IPS-NIHi7 (cell line): ENCODE measurements at regions not wholly inside any gene's neighbourhood (a gene's known extent, or its start where the extent isn't known, plus 50 kb on each side); places are given as distances from the start of the nearest gene placed in this dataset.
A peak's percentile ranks its signal among the peaks of the same experiment; 100 is the strongest.

Source experiments
- DNase-seq: peaks from one replicate; pipeline ENCODE4 v3.0.0; 2012; ENCODE audit warnings: mixed read lengths; ENCODE audit errors: extremely low spot score

- no peak for DNase-seq
These were observed 198.7 kb upstream of the SERP2 start for GRCh38 chr13:44174769-44175425.

DNA sequence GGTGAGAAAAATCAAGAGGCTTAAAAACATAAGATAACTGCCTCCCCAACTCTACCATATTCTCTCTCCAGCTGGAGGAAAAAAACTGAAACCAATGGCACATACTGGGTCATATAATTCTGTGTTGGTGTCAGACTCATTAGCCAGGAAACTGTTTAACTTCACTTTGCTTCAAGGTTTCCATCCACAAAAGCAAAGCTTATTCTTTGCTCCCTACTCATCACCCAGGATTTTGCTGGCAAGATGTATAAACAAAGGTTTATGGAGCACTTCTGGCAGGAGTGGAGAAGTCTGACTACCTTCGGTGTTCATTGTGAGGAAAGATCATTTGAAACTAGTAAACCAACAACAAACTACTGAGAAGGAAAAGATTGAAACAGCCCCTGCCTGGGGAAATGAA is 197.5 kb upstream of the SERP2 start:
- DNase-seq = no peak

GRCh38 chr13:44180876-44181536 is 192.6 kb upstream of the SERP2 start:
- no peak for DNase-seq

DNA sequence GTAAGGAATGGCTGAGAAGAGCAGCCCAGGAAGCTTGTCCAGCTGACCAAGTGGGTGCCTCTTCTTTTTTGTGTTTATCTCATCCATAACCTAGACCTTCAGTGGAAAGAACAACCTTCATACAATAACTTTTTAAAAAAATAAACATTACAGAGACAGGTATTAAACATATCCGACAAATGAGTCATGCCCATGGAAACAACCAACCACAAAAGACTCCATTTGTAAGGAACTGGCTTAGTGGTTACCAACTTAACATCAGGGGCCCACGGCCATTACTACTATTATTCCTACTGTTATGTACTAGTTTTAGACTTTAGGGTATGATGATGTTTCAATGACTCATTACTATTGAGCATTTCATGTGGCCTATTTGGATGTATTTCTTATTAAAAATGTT is 191.7 kb upstream of the SERP2 start:
- no peak for DNase-seq

DNA sequence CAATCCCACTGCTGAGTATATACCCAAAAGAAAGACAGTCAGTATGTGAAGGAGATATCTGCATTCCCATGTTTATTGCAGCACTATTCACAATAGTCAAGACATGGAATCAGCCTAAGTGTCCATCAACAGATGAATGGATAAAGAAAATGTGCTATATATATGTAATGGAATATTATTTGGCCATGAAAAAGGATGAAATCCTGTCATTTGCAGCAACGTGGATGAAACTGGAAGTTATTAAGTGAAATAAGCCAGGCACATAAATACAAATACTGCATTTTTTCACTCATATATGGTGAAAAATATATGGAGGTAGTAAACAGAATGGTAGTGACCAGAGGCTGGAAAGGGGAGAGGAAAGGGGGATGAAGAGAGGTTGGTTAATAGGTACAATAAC is 188.9 kb upstream of the SERP2 start:
- no peak for DNase-seq

- DNase-seq = no peak
These were observed 185.4 kb upstream of the SERP2 start for GRCh38 chr13:44188257-44188656.

- no peak for DNase-seq
These were observed 184.5 kb upstream of the SERP2 start for GRCh38 chr13:44189085-44189484.

DNA sequence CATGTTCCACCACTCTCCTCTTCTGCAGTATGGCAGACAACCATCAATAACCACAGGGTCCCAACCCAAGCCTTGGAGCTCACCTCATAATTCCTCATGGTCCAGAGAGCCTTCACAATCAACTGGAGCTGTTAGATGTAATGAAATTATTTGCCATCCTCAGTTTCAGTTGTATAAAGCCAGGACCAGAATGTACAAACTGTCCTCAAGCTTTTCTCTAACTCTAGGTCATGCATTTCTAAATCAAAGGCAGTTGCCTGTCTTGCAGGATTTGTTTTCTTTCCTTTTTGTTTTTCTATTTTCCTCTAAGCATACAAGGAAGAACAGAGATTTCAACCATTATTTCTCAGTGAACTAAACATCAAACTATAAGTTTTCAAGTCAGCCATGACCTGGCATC is 182.5 kb upstream of the SERP2 start:
- no peak for DNase-seq

DNA sequence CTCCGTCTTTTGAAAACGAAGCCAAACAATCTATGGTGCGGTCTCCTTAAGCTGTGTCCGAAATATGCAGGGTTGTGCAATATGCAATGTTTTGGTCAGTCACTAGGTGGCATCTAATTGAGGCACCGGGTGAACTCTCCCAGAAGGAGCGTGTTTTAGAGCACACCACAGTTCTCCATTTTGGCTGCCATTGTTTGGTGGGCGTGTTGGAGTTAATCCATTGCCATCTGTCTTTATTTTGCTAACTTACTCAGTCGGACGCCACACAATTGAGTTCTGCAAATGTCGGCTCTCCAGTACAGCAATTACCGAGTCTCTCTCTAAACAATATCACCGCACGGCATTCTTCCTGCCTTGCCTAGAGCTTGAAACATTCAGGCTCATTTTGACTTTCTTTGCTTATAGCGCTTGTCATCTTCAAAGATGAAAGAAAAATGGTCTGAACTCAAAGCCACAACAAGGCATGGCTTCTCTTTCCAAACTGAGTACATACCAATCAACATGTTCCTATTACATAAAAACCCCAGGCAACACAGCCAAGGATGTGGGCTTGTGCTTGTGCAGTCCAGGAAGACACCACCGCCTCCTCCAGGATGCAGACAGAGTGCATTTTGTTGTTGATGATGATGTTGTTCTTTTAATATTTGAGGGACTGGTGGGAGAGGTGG is 182.0 kb upstream of the SERP2 start:
- peak; percentile 79 for DNase-seq

DNA sequence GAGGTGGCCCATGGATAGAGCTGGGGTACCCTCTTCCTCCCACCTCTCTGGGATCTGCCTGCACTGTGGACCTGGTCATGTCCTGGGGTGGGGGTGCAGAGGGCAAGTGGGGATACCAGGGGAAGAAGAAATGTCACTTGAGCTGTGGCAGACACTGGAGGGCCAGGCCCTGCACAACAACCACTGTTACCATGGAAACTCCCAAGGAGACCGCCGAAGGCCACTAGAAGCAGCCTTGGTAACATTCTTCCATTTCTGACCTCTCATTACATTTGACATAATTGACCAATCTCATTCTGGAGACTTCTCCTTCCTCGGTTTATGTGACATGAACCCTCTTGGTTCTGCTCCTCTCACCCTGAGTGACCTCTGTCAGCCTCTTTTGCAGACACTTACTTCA is 179.9 kb upstream of the SERP2 start:
- no peak for DNase-seq

DNA sequence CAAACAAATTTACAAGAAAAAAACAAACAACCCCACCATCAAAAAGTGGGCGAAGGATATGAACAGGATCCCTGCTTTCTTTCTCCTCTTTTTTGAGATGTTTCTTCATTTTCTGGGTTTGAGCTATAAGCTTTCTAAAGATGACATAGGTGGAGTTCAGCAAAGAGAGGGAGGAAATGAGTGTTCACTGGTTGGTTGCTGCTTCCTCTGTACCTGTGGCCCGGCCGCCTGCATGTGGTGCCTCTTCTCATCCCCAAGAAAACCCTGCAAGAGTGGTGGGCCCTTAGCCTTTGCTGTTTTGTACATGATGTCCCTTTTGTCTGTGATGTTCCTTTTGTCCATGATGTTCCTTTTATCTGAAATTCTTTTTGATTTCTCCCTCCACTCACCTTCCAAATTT is 178.4 kb upstream of the SERP2 start:
- DNase-seq = no peak

DNA sequence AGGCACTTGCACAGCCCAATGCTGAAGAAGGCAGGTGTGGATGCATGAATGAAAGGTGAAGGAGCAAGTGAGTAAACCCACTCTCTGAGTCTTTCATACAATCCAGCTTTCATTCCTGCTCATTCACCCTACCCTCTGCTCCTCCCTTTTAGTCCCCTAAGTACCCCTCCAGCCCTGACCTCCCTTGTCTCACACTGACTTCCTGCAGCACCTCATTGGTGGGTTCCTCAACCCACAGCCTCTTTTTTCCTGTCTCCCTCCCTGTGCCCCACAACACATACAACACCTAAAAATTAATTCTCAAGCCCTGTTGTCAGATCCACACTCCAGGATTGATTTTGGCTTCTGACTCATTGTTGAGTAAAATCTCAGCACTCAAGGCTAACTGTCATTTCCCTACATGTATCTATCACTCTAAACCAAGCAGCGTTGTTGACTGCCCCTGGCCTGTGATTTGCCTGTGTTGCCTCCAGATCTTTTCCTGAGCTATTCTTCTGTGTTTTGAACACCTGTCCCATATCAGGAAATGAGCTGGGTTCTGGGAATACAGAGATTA is 177.3 kb upstream of the SERP2 start:
- no peak for DNase-seq

DNA sequence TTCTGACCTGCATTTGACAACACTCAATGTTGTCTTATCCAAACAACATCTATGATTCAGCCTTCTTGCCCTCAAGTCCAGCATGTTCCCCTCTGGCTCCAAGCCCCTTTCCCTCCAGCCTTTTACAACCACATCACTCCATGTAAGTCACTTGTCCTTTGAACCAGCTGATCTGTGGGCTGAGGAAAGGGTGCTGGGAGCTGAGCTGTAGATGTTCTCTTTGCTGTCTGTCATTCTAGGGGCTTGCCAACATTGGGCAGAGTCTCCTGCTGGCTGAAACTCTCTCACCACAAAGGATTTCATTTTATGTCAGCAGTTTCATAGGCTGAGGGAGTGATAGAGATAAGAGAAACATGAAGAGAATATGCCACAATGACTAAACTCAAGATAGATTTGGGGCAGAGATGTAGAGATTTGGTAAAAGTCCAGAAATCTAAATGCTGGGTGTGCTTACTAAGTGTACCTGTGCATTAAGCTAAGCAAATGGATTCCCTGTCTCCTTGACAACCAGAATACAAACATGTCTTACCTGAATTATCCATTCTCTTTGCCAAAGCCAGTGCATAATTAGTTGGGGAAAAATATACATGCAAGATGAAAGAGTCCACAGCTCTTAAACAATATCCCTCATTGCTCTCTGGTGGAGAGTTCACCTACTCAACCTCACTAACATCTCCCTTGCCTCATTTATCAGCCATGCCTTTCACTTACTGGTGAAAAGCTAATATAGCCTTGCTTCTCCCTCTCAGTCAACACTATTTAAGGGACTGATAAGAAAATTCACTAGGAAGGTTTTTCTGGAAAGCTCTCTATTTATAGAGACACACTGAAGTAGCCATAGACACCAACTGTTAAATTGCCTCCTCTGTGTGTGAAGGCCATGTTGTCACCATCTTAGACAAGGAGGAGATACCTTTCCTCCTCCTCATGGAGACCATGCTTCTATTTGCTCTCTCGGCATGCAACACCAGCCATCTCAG is 175.5 kb upstream of the SERP2 start:
- no peak for DNase-seq

DNA sequence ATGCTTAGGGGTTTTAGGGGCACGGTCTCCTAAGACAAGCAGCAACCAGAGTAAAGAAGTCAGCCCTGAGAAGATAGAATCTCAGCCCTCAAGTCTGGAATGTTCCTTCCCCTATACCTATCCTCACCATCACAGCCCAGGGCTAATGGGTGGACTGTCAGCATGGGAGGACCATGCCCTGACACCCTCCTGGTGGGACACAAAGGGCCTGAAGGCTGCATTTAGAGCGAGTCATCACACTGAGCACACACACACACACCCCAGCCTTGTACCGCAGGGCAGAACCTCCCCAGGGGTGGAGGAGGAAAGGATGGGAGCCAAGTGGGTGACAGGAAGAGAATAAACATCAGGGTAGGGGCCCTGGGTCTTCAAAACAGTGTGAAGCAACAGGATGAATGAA is 174.8 kb upstream of the SERP2 start:
- no peak for DNase-seq

DNA sequence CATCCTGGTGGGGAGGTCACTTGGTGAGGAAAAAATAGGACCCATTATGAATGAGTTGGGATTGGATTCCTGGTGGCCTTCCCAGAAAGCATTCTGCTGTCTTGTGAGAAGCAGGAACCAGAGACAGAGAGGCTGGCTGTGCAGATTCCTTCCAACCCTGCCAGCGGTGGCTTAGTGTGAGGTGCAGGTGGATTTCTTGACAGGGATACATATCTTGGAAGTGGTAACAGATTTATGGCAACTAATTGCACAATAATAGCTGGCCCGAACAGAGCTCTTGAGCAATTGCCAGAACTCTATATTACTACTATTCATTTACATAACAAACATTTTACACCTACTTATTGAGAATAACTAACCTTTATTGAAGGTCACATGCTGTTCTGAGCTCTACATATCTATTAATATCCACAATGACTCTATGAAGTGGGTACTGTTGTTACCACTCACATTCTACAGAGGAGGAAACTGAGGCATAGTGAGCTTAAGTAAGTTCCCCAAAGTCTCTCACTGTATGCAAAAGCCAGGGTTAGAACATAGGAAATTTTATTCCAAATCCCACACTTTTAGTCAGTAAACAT is 173.9 kb upstream of the SERP2 start:
- DNase-seq = no peak

DNA sequence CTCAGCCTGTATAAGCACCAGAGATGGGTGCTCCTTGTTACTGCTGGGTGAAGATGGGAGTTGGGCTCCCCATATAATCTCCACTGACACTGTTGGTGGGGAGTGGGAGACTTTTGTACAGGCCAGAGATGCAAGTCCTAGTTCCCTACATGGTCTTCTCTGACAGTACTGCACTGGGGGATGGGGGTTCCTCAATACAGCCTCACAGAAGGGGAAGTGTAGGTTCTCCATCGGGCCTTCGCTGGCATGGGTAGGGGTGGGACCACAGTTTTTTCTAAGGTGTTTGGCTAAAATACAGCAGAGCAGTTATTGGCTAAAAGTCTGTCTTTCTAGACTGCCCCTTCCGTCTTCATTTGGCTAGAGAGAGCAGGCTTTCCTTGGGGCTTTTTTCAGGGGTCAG is 167.2 kb upstream of the SERP2 start:
- no peak for DNase-seq

- DNase-seq = no peak
These were observed 166.1 kb upstream of the SERP2 start for GRCh38 chr13:44207476-44207875.

DNA sequence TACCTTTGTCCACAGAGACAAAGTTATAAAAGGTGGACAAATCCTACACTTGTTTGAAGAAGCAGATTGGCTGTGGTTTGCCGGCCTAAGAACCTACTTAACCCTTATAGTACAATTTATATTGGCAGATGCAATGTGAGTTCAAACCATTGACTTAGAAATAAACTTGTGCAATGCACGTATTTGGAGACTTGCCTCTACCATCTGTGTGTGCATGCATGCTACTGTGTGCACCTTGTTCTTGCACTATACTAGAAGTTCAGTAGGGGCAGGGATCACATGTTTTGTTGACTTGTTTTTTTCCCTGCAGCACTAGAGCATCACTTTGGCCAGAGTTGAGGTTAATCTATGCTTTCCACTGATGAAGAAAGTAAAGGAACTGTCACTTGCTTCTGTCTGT is 163.1 kb upstream of the SERP2 start:
- no peak for DNase-seq

DNA sequence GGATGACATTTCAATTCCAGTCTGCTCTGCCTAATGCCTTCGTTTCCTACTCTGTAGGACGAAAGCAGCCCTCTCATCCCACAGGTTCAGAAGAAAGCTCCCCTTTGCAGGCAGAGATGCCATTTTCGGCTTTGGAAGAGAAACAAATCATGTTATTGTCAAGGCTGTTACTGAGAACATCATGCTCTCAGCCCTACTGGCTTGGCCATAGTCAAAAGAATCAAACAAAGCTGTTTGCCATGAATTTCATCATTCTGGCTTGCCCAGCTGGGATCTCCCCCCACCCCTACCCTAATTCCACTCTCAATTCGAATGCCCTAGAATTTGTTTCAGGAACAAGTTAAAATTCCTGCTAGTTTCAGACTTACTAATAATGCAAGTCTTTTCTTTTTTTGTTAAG is 162.3 kb upstream of the SERP2 start:
- no peak for DNase-seq

- DNase-seq = no peak
These were observed 161.8 kb upstream of the SERP2 start for GRCh38 chr13:44211704-44212346.
